Kidney epithelial cell (primary cell): ENCODE measurements at regions not wholly inside any gene's neighbourhood (a gene's known extent, or its start where the extent isn't known, plus 50 kb on each side); places are given as distances from the start of the nearest gene placed in this dataset.

Experiments
- DNase-seq: peaks from one replicate; pipeline ENCODE4 v3.0.0-alpha.2; 2010; ENCODE audit warnings: low read depth
- H3K27me3 ChIP-seq: 2 replicates; pipeline ENCODE4 v1.6.0; 2011; ENCODE audit warnings: low read length; ENCODE audit not compliant: control insufficient read depth, insufficient read depth
- H3K36me3 ChIP-seq: 2 replicates; pipeline ENCODE4 v1.5.1; 2011; ENCODE audit warnings: low read length; ENCODE audit not compliant: control insufficient read depth, insufficient read depth
- H3K4me3 ChIP-seq: 2 replicates; pipeline ENCODE4 v1.5.1; 2011; ENCODE audit warnings: low read depth, mild to moderate bottlenecking, control low read depth, low read length
- CTCF ChIP-seq: IDR thresholded peaks from 2 replicates; pipeline ENCODE4 v1.5.1; 2011; ENCODE audit warnings: mild to moderate bottlenecking, moderate library complexity, low read length, control low read depth, inconsistent platforms; ENCODE audit not compliant: insufficient read depth, poor library complexity, severe bottlenecking

DNA sequence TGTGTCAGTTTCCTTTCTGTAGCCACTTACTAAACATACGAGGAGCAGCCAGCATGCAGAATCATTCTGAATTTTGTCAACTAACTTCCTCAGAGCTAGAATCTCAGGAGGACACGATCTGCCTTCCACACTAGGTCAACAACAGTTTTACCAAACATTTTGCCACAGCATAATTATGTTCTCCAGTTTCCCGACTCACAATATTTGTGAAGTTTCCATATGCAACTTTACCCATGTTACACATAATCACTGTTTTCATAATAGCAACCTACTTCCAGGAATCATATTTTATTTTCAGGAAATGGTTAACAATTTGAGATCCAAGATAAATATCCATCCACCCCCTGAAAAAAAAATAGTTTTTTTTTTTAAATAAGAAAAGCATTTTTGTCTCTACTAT, 595.0 kb downstream of the PYDC2 start:
- DNase-seq: no peak
- TF ChIP-seq CTCF: no peak
- H3K4me3 ChIP-seq: no peak overlapping the region
- no peaks in the 10 kb centered on the region for H3K27me3 ChIP-seq
- no peaks in the 10 kb centered on the region for H3K36me3 ChIP-seq

DNA sequence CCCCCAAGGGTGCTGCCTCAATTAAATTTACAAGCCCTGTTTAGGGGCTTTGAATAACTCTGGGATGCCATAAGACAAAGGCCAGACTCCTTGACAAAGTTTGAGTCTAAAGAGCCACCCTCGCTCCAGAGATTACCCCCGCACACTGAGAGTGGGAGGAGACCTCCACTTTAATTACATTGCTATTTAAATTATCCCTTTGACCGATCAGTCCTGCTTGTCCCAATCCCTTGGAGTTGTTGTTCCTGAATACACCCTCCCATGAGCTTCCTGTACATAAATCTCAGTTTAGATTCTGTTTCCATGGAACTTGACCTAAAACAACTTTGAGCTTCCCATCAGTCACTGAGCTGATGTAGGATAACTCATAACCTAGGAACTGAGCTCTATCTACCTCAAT, 596.3 kb downstream of the PYDC2 start:
- Histone ChIP-seq H3K4me3 (no peak overlapping the region), H3K27me3 (no peaks in the 10 kb centered on the region), H3K36me3 (no peaks in the 10 kb centered on the region)
- no peak for DNase-seq
- TF ChIP-seq CTCF: no peak

DNA sequence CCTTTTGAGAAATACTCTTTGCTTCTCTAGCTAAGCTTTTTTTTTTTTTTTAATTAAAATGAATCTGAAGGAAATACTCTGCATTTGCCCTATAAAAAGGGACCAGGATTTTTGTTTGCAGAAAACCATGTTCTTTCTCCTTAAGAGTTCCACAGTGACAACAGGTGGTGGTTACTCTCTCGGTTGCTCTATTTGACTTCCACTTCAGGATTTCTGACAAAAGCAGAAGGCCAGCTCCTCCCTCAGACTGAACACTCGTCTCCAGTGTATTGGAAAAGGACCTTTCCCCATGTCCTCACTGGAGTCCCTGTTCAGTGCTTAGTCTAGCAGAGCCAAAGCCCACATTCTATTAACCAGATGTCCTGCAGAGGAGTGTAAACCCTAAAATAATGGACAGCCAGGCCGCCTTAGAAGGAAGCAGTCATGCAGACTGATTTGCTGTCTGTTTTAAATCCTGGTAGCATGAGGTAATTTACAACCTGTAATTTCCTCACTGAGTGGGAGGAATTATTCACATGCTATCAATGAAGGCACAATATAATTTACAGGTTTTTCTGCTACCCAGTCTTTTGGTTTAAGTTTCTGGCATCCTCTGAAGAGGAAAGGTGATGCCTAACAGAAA, 599.3 kb downstream of the PYDC2 start:
- Histone ChIP-seq H3K27me3 (no peaks in the 10 kb centered on the region), H3K36me3 (no peaks in the 10 kb centered on the region), H3K4me3 (no peak overlapping the region)
- TF ChIP-seq CTCF: no peak
- DNase-seq: no peak

GRCh38 chr3:192061426-192061825, 600.5 kb downstream of the PYDC2 start:
- no peak for DNase-seq
- no peaks in the 10 kb centered on the region for H3K36me3 ChIP-seq
- no peak overlapping the region for H3K4me3 ChIP-seq

GRCh38 chr3:192062186-192062585, 601.2 kb downstream of the PYDC2 start:
- no peak overlapping the region for H3K4me3 ChIP-seq
- H3K36me3 ChIP-seq: no peaks in the 10 kb centered on the region
- no peak for TF ChIP-seq CTCF
- DNase-seq: no peak
- no peaks in the 10 kb centered on the region for H3K27me3 ChIP-seq

More at GRCh38 chr3:192061426-192061825, 600.5 kb downstream of the PYDC2 start:
- no peaks in the 10 kb centered on the region for H3K27me3 ChIP-seq
- TF ChIP-seq CTCF: no peak

DNA sequence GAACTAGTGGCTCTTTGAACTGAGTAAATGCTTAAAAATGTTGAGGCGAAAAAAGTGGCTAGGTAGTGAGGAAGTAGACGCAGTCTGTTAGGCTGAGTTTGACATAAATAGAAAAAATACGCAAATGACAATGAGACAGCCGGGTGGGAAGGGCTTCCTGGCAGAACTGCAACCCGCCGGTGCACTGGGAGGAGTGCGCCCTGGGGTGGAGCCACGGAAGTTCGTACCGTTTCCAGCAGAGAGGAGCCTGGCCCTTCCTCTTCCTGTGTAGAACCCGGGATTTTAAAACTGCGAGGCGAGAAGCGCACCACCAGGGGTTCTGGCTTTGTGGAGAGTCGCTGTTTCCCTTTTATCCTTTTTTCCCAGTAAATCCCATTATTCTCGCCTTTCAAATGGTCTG, 602.6 kb downstream of the PYDC2 start:
- no peaks in the 10 kb centered on the region for H3K27me3 ChIP-seq
- no peak for TF ChIP-seq CTCF
- H3K4me3 ChIP-seq: no peak overlapping the region
- no peak for DNase-seq
- H3K36me3 ChIP-seq: no peaks in the 10 kb centered on the region
